Retinal pigment epithelial cell (primary cell): ENCODE measurements at regions not wholly inside any gene's neighbourhood (a gene's known extent, or its start where the extent isn't known, plus 50 kb on each side); places are given as distances from the start of the nearest gene placed in this dataset.

Experiments
- DNase-seq: peaks from one replicate; pipeline ENCODE4 v3.0.0-alpha.2; 2010; ENCODE audit warnings: low read depth
- H3K4me3 ChIP-seq: 2 replicates; pipeline ENCODE4 v1.5.1; 2011; ENCODE audit warnings: mild to moderate bottlenecking, low read length, control low read depth, moderate library complexity
- TF ChIP-seq, protein P1 (sequence below): conservative IDR thresholded peaks from 2 replicates; pipeline ENCODE4 v1.5.1; 2011; ENCODE audit warnings: low read depth, low read length, control low read depth, inconsistent platforms

DNA sequence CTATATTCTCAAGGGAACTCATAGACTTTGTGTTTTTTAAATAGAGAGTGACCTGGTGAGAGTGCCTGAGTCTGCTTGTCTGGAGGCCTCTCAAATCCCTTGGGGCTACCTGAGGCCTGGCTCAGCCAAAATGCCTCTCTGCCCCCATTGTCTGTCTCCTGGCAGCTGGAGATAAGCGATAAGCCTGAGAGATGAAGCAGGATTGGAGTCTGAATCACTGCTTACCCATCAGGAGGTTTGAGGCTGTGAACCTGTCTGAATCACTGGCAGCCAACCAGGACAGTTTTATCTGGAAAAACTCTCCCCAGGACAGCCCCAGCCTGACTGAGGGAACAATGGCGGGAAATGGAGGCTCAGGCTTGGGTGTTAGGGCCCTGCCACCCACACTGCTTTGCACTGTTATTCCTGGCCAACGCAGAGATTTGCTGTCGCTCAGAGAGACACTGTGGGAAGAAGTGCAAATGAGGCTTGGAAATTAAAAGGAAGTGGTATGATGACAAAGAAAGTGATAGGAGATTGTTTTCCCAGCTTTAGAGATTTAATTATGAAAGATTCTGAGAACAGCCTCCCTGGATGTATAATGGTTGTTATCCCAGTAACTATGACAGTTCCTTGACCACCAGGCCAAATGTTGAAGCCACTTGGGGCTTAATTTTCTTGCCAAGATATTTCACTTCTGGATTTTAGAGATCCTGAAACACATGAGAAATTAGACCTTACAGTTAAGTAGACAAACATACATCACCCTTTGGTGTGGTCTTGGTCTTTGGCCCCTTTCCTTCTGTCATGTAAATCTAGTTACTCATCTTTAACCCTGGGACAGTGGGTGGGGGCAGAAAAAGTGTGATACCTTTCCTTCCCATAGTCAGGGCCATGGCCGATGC, 102.1 kb downstream of the RASSF10 start:
- no peak overlapping the region for H3K4me3 ChIP-seq
- TF ChIP-seq, protein P1, sequence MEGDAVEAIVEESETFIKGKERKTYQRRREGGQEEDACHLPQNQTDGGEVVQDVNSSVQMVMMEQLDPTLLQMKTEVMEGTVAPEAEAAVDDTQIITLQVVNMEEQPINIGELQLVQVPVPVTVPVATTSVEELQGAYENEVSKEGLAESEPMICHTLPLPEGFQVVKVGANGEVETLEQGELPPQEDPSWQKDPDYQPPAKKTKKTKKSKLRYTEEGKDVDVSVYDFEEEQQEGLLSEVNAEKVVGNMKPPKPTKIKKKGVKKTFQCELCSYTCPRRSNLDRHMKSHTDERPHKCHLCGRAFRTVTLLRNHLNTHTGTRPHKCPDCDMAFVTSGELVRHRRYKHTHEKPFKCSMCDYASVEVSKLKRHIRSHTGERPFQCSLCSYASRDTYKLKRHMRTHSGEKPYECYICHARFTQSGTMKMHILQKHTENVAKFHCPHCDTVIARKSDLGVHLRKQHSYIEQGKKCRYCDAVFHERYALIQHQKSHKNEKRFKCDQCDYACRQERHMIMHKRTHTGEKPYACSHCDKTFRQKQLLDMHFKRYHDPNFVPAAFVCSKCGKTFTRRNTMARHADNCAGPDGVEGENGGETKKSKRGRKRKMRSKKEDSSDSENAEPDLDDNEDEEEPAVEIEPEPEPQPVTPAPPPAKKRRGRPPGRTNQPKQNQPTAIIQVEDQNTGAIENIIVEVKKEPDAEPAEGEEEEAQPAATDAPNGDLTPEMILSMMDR: no peak
- no peak for DNase-seq

DNA sequence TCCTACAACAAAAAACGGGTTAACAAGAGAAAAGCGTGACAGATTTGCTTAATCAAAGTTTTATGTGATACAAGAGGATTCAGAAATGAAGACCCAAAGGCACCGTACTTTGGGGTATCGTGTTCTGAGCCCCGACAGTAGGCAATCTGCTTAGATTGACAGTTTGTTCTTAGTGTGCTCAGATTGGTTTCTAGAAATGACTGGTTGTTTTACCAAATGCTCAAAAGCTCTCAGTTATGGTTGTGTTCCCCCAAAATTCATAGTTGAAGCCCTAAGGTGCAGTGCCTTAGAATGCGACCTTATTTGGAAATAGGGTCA, 102.7 kb downstream of the RASSF10 start:
- TF ChIP-seq, protein P1: no peak
- no peak for DNase-seq
- no peak overlapping the region for H3K4me3 ChIP-seq

DNA sequence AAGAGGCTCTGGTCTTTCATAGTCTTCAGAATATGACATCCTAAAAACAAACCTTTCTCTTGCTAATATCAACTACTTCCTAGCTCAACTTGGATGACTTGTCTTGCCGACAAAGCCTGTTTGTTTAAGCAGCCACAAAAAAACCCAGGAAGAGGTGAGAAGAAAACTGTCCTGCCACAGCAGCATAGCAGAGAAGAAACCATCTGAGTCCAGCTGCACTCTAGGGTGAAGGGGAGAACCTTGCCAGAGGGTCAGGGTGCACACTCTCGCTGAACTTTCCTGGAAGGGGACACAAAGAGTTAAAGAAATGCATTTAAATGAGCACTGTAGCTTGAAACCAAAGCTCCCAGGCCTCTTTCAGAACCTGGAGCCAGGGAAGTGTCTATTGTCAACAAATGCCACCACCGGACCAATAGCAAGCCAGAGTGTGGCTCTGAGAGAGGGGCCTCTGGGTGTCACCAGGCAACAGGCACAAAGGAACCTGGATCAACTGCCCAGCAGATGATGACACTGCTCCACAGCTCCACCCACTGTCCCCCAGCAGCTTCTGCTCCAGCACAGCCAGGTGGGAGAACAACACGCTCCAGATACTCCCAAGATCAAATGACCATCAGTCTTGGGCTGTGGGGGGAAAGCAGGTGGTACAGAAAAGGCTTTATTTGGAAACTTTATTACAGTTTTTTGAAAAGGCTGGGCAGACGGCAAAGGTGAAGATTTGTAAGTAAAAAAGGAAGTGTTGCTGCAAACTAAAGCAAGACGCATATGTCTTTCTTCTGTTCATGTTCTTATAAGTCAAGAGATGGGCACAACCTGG, 105.7 kb downstream of the RASSF10 start:
- H3K4me3 ChIP-seq: no peak overlapping the region
- DNase-seq: no peak
- TF ChIP-seq, protein P1: peak; percentile 31

DNA sequence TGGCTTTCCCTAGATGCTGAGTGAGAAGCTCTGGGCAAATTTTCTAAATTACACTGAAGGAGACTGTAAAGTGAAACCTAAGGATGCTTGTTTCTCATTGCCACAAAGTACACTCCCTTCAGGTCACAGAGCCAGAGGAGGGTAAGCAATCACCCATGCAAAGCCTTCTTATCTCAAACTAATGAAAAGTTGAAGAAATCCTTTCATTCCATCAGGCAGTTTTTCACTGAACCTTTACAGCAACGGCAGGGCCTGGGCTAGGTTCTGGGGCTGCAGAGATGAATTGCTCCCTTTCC, 106.2 kb downstream of the RASSF10 start:
- DNase-seq: no peak
- H3K4me3 ChIP-seq: no peak overlapping the region
- TF ChIP-seq, protein P1: no peak

DNA sequence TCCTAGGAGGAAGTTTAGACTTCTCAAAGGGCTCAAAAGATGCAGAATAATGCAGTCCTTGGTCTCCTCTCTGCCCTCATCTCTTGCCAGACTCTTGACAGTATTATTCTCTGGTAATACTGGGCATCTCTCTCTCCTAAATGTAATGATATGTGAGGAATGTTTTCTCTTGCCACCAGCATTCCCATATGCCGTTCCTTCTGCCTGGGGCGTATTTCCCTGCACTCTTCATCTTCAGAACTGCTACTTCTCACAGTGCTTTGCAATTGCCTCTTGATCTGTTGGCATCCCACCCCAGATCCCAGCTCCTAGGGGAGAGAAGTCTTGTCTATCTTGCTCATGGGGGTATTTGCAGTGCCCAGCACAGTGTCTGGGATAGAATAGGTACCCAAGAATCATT, 107.4 kb downstream of the RASSF10 start:
- no peak overlapping the region for H3K4me3 ChIP-seq
- DNase-seq: no peak
- TF ChIP-seq, protein P1: no peak

DNA sequence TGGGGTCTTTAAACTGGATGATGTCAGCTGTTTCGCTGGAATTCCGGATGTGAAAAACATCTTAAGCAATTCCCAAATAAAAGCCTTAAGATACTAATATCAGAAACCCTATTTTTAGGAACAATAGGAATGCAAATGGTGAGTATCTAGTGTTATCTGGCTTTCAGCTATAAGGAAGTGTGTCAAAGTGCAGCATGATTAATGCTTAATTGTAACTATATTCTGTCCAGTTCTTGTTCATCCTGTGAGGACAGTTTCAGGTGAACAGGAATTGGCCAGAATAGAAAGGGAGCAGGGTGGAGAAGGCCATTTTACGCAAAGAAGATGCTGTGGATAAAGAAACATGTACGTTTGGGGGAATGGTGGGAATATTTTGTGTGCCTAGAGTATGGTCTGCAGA, 108.2 kb downstream of the RASSF10 start:
- TF ChIP-seq, protein P1: no peak
- no peak for DNase-seq
- no peak overlapping the region for H3K4me3 ChIP-seq

DNA sequence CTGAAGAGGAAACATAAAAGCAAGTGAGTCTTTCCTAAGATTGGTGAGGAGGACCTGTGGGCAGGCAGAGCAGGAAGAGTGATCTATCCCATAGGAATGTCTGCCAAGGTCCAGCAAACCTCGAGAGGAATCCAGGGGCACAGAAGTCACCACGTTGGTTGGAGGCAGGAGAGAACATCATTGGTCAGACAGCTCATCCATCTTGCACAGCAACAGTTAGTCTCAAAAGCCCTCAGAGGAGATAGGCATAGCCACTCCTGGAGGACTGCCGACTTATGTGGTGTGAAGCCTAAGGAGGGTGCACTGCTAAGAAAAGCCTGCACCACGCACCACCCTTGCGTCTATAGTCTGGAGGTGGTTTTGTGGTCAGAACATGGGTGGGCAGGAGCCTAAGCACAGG, 109.1 kb downstream of the RASSF10 start:
- H3K4me3 ChIP-seq: no peak overlapping the region
- TF ChIP-seq, protein P1: no peak
- DNase-seq: peak; percentile 71
